Activated CD4-positive, alpha-beta T cell treated with anti-CD3 and anti-CD28 coated beads, Interleukin-2, Interleukin-4, amounts not matched to agents 100 ng/mL and 50 ng/mL, durations not matched to agents 16 hours and 8 hours (primary cell): ENCODE measurements at regions not wholly inside any gene's neighbourhood (a gene's known extent, or its start where the extent isn't known, plus 50 kb on each side); places are given as distances from the start of the nearest gene placed in this dataset.
"Not testable (repeated sequence)": the region's sequence is repeated elsewhere in the genome, so short reads cannot be mapped to it uniquely, and the experiment has no call there.

Experiments
- DNase-seq: peaks from one replicate; pipeline ENCODE4 v3.0.0-alpha.2; 2020; ENCODE audit warnings: low spot score

GRCh38 chr2:116769514-116769913, 1045.0 kb upstream of the DDX18 start:
- no peak for DNase-seq

- no peak for DNase-seq
These were observed 1037.9 kb upstream of the DDX18 start for GRCh38 chr2:116776556-116776955.

GRCh38 chr2:116787848-116788247, 1026.6 kb upstream of the DDX18 start:
- DNase-seq: no peak

GRCh38 chr2:116802671-116803070, 1011.8 kb upstream of the DDX18 start:
- no peak for DNase-seq

- no peak for DNase-seq
These were observed 1009.6 kb upstream of the DDX18 start for GRCh38 chr2:116804901-116805300.

- not testable (repeated sequence) for DNase-seq
These were observed 1008.0 kb upstream of the DDX18 start for GRCh38 chr2:116806505-116806904.

- DNase-seq: no peak
These were observed 1005.4 kb upstream of the DDX18 start for GRCh38 chr2:116809109-116809508.

- no peak for DNase-seq
These were observed 1004.4 kb upstream of the DDX18 start for GRCh38 chr2:116810071-116810470.

- DNase-seq: no peak
These were observed 1003.8 kb upstream of the DDX18 start for GRCh38 chr2:116810645-116811044.

GRCh38 chr2:116819355-116819754, 995.1 kb upstream of the DDX18 start:
- no peak for DNase-seq

- DNase-seq: no peak
These were observed 993.5 kb upstream of the DDX18 start for GRCh38 chr2:116820986-116821385.

- DNase-seq: not testable (repeated sequence)
These were observed 984.9 kb upstream of the DDX18 start for GRCh38 chr2:116829543-116829942.

- no peak for DNase-seq
These were observed 982.3 kb upstream of the DDX18 start for GRCh38 chr2:116832148-116832547.

GRCh38 chr2:116833052-116833451, 981.4 kb upstream of the DDX18 start:
- DNase-seq: no peak

GRCh38 chr2:116842164-116842563, 972.3 kb upstream of the DDX18 start:
- no peak for DNase-seq

GRCh38 chr2:116859708-116860107, 954.8 kb upstream of the DDX18 start:
- no peak for DNase-seq

- no peak for DNase-seq
These were observed 940.5 kb upstream of the DDX18 start for GRCh38 chr2:116874021-116874420.

GRCh38 chr2:116877274-116877673, 937.2 kb upstream of the DDX18 start:
- no peak for DNase-seq

- no peak for DNase-seq
These were observed 936.5 kb upstream of the DDX18 start for GRCh38 chr2:116877944-116878343.

- DNase-seq: no peak
These were observed 934.8 kb upstream of the DDX18 start for GRCh38 chr2:116879650-116880160.

- no peak for DNase-seq
These were observed 923.3 kb upstream of the DDX18 start for GRCh38 chr2:116891191-116891590.

GRCh38 chr2:116911540-116911939, 903.0 kb upstream of the DDX18 start:
- DNase-seq: no peak

GRCh38 chr2:116915673-116916072, 898.8 kb upstream of the DDX18 start:
- DNase-seq: no peak

GRCh38 chr2:116917196-116917595, 897.3 kb upstream of the DDX18 start:
- no peak for DNase-seq

GRCh38 chr2:116918574-116918973, 895.9 kb upstream of the DDX18 start:
- DNase-seq: no peak
